Dedifferentiated amniotic fluid mesenchymal stem cell (primary cell): ENCODE measurements at regions not wholly inside any gene's neighbourhood (a gene's known extent, or its start where the extent isn't known, plus 50 kb on each side); places are given as distances from the start of the nearest gene placed in this dataset.
"Not testable (repeated sequence)": the region's sequence is repeated elsewhere in the genome, so short reads cannot be mapped to it uniquely, and the experiment has no call there.

ENCODE experiments used
- DNase-seq: peaks from one replicate; pipeline ENCODE4 v3.0.0-alpha.2; 2016; ENCODE audit errors: extremely low spot score

DNA sequence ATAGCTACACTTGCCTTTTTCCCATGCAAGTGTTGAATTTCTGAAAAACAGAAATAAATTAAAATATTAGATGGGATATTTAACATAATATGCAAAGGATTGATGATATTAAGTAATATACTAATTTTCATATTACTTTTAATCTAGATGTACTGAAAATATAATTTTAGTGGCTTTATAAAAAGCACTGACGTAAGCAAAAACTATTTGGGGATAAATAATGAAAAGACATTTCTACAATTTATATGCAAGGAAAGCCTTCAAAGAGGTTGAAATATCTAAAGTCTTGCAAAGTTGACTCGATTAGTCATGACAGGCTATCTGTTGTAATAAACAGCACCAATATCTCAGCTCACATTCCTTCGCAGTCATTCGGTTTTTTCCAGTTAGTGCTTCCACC is 94.9 kb upstream of the ABCB5 start:
- DNase-seq: no peak

GRCh38 chr7:20521243-20521642 is 94.2 kb upstream of the ABCB5 start:
- no peak for DNase-seq

DNA sequence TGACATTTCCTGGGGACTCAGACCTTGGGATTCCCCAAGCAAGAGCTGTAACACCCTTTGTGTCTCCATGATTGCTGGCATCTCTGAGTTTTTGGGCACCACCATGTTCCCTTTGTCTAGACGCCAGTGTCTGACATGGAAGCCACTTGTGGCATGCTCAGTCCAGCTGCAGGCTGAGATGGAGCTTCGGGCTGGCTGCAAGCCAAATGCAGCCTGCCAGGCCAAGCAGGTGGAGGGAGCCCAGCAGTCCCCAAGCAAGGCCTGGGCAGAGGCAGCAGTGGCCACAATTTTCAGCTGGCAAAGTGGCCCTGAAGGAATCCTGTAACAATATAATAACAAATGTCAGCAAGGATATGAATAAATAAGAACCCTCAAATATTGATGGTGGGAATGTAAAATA is 86.2 kb upstream of the ABCB5 start:
- DNase-seq: no peak

- no peak for DNase-seq
These were observed 82.6 kb upstream of the ABCB5 start for GRCh38 chr7:20532890-20533289.

GRCh38 chr7:20534543-20534942 is 80.9 kb upstream of the ABCB5 start:
- DNase-seq: no peak

GRCh38 chr7:20535541-20535940 is 79.9 kb upstream of the ABCB5 start:
- no peak for DNase-seq

- no peak for DNase-seq
These were observed 76.3 kb upstream of the ABCB5 start for GRCh38 chr7:20539201-20539600.

- DNase-seq: no peak
These were observed 73.7 kb upstream of the ABCB5 start for GRCh38 chr7:20541608-20542349.

- DNase-seq: no peak
These were observed 72.9 kb upstream of the ABCB5 start for GRCh38 chr7:20542594-20542993.

DNA sequence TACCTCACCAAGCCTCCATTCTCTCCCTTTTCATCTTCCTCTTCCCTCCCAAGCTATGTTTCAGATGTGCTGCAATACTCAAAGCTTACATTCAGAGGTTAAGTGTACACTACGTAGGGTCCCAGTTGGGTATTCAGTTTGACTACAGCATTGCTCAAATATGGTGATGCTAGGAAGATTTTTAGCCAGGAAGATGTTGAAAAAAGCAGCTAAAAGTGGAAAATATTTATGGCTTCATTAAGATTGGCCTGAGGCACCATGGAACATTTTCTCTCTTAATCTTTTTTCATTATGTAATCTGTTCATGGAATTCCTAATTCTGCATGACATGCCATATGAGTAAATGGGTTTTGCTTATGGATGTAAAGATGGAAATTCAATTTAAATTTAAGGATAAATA is 72.0 kb upstream of the ABCB5 start:
- DNase-seq: no peak

DNA sequence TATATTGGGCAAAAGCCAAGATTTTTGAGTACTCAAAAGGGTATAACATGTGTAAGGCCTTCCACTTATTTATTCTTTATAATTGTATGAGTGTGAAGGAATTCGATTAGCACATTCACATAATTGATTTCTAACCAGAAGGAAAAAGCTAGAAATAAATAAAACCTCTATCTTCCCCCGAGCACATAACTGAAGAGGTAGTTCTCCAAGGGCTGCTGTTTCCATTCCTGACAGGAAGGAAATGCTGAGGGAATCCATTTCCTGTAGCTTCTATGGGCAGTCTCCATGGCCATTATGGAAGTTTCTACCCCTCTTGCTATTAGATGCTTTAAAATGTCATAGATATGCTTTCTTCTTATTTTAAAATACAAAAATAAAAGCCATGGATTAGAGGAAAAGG is 70.5 kb upstream of the ABCB5 start:
- no peak for DNase-seq

GRCh38 chr7:20546958-20547357 is 68.5 kb upstream of the ABCB5 start:
- not testable (repeated sequence) for DNase-seq

- no peak for DNase-seq
These were observed 61.4 kb upstream of the ABCB5 start for GRCh38 chr7:20554072-20554471.

DNA sequence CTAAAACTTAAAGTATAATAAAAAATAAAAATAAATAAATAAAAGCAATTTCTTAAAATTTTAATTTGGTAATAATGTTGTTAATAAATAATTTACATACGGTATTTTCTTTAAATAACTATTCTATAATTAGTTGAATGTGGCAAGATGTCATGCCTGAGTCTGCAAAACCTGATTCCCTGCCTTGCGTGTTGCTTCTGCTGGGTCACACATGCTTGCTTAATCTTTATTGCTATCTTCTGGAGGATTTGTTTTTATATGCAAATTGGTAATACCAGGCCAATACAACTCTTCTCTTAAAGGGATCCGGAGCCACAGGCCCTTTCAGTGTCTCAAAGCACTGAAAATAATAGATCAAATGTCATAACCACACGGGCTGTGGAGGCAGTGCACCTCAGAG is 59.4 kb upstream of the ABCB5 start:
- no peak for DNase-seq

DNA sequence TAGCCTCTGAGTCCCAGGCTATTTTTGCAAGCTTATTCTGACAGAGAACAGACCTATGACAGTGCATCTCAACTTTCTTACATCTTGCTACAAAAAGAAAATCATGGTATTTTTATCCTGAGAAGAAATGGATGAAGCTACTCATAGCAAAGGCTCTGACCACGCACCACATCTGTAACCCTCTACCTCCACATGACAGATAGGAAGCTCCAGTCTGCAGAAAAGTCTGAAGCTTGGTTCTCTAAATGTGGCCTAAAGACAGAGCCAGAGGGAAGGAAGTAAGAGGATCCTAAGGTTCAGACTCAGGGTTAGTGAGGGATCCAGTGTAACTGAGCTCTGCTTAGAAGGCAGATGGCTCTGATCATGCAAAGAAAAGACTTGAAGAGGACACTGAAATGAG is 58.4 kb upstream of the ABCB5 start:
- no peak for DNase-seq

DNA sequence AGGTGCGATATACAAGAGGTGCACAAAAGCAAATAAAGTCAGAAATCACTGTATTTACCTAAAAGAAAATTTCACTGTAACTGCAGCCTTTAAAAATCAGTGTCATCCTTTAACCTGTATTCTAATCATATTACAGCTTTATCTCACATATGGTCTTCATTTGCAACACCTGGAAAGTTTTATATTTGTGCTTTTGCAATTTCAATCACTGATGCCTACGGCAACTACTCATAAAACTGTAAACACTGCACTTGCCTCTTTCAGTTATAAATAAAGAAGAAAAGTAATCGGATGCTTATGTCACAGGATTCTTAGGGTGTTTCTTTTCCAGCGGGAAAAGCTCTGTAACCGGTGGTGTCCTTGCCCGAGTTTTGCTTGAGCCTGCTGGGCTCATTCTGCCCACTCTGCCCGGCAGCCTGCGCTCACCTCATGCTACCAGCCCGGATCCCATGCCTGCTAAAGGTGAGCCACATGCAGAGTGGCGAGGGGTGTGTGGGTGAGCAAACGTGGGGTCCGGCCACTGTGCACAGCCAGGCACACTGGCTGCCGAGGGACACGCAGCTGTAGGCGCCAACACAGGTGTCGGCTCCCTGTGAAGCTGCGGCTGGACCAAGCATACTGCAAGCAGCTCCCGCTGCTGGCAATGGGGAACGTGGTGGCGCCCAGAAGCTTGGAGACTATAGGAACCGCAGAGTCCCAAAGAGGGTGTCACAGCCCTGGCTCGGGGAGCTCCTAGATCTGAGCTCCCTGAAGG is 56.3 kb upstream of the ABCB5 start:
- DNase-seq: no peak

- DNase-seq: no peak
These were observed 55.6 kb upstream of the ABCB5 start for GRCh38 chr7:20559883-20560282.

GRCh38 chr7:20560325-20561180 is 54.9 kb upstream of the ABCB5 start:
- DNase-seq: no peak

- DNase-seq: no peak
These were observed 54.0 kb upstream of the ABCB5 start for GRCh38 chr7:20561466-20561865.

- DNase-seq: peak; percentile 18
These were observed 53.6 kb upstream of the ABCB5 start for GRCh38 chr7:20561908-20562307.

- no peak for DNase-seq
These were observed 53.0 kb upstream of the ABCB5 start for GRCh38 chr7:20562461-20562860.
